ENCODE measurements at regions not wholly inside any gene's neighbourhood (a gene's known extent, or its start where the extent isn't known, plus 50 kb on each side); places are given as distances from the start of the nearest gene placed in this dataset.

- no peak for ATAC-seq
- ChIA-PET POLR2A (no interaction called here), CTCF (interaction anchor here (2.3 kb wide), 1 partner anchor 36 kb away, joined by 9 read pairs; no protein-coding TSS in a partner anchor)
- no peak for DNase-seq (ENCODE audit: low spot score)
- Mint-ChIP-seq H3K27ac (no peak overlapping the region), H3K36me3 (no peaks in the 10 kb centered on the region), H3K4me3 (no peak overlapping the region), H3K4me1 (no peaks in the 10 kb centered on the region), H3K27me3 (ENCODE audit: low read depth) (no peaks in the 10 kb centered on the region), H3K9me3 (no peaks in the 10 kb centered on the region)
- TF ChIP-seq, protein P1, sequence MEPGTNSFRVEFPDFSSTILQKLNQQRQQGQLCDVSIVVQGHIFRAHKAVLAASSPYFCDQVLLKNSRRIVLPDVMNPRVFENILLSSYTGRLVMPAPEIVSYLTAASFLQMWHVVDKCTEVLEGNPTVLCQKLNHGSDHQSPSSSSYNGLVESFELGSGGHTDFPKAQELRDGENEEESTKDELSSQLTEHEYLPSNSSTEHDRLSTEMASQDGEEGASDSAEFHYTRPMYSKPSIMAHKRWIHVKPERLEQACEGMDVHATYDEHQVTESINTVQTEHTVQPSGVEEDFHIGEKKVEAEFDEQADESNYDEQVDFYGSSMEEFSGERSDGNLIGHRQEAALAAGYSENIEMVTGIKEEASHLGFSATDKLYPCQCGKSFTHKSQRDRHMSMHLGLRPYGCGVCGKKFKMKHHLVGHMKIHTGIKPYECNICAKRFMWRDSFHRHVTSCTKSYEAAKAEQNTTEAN (CRISPR knock-in tag; IDR thresholded peaks at IDR 0.05): no peak
- TF ChIP-seq ZNF121 (CRISPR knock-in tag; IDR thresholded peaks at IDR 0.05): no peak
- TF ChIP-seq ZNF263 (CRISPR knock-in tag; IDR thresholded peaks at IDR 0.05; ENCODE audit: low read depth): no peak
- no peak for TF ChIP-seq TEAD4 (CRISPR knock-in tag; IDR thresholded peaks at IDR 0.05)
- TF ChIP-seq USF2 (CRISPR knock-in tag; IDR thresholded peaks at IDR 0.05): no peak
- TF ChIP-seq TEAD1 (CRISPR knock-in tag; IDR thresholded peaks at IDR 0.05): no peak
- TF ChIP-seq FOXJ3 (CRISPR knock-in tag; IDR thresholded peaks at IDR 0.05; ENCODE audit: borderline replicate concordance): no peak
- TF ChIP-seq NR1H2 (CRISPR knock-in tag; IDR thresholded peaks at IDR 0.05): no peak
- TF ChIP-seq HMGXB4 (CRISPR knock-in tag; IDR thresholded peaks at IDR 0.05): no peak
- TF ChIP-seq, protein P2, sequence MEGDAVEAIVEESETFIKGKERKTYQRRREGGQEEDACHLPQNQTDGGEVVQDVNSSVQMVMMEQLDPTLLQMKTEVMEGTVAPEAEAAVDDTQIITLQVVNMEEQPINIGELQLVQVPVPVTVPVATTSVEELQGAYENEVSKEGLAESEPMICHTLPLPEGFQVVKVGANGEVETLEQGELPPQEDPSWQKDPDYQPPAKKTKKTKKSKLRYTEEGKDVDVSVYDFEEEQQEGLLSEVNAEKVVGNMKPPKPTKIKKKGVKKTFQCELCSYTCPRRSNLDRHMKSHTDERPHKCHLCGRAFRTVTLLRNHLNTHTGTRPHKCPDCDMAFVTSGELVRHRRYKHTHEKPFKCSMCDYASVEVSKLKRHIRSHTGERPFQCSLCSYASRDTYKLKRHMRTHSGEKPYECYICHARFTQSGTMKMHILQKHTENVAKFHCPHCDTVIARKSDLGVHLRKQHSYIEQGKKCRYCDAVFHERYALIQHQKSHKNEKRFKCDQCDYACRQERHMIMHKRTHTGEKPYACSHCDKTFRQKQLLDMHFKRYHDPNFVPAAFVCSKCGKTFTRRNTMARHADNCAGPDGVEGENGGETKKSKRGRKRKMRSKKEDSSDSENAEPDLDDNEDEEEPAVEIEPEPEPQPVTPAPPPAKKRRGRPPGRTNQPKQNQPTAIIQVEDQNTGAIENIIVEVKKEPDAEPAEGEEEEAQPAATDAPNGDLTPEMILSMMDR (IDR thresholded peaks at IDR 0.05): no peak
- TF ChIP-seq, protein P3, sequence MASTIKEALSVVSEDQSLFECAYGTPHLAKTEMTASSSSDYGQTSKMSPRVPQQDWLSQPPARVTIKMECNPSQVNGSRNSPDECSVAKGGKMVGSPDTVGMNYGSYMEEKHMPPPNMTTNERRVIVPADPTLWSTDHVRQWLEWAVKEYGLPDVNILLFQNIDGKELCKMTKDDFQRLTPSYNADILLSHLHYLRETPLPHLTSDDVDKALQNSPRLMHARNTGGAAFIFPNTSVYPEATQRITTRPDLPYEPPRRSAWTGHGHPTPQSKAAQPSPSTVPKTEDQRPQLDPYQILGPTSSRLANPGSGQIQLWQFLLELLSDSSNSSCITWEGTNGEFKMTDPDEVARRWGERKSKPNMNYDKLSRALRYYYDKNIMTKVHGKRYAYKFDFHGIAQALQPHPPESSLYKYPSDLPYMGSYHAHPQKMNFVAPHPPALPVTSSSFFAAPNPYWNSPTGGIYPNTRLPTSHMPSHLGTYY (CRISPR knock-in tag; IDR thresholded peaks at IDR 0.05): no peak
- no peak for TF ChIP-seq ATF3 (CRISPR knock-in tag; conservative IDR thresholded peaks at IDR 0.05)
- no peak for TF ChIP-seq PREB (CRISPR knock-in tag; IDR thresholded peaks at IDR 0.05; ENCODE audit: borderline replicate concordance)
- no peak for TF ChIP-seq IRF2 (CRISPR knock-in tag; IDR thresholded peaks at IDR 0.05; ENCODE audit: borderline replicate concordance, low read depth)
- no peak for TF ChIP-seq TP53 (CRISPR knock-in tag; IDR thresholded peaks at IDR 0.05)
- TF ChIP-seq ZNF423 (CRISPR knock-in tag; IDR thresholded peaks at IDR 0.05): no peak
Observed at GRCh38 chr4:126547352-126547751, 1085.4 kb upstream of the INTU start.

DNA sequence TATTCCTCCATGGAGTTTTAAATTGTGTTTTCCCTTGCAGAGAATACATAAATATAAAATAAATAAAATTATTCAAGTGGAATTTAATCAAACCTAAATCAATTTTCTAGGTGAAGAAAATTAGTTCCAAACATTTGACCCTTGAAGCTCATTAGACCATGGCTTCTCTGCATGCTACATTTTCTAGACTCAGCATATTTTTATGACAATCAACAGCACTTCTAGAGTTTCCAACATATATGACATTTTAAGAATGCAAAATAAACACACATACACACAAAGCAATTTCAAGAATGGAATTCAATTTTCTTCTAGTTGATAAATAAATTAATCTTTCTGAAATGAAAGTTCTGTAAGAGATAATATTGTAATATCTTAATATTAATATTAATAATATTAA, 1083.9 kb upstream of the INTU start:
- DNase-seq (ENCODE audit: low spot score) (no peak), ATAC-seq (no peak)
- Mint-ChIP-seq H3K4me3 (no peak overlapping the region), H3K4me1 (no peaks in the 10 kb centered on the region), H3K27ac (no peak overlapping the region), H3K9me3 (no peaks in the 10 kb centered on the region), H3K27me3 (ENCODE audit: low read depth) (no peaks in the 10 kb centered on the region), H3K36me3 (no peaks in the 10 kb centered on the region)
- ChIA-PET POLR2A (no interaction called here), CTCF (no interaction called here)
- no peak for TF ChIP-seq NFYB (CRISPR knock-in tag; conservative IDR thresholded peaks at IDR 0.05; ENCODE audit: low read depth)
- TF ChIP-seq CREB1 (CRISPR knock-in tag; IDR thresholded peaks at IDR 0.05): no peak
- TF ChIP-seq HMGA2 (CRISPR knock-in tag; IDR thresholded peaks at IDR 0.05): peak; percentile 29; the same call in 1 of the 2 replicates
